ENCODE measurements at regions not wholly inside any gene's neighbourhood (a gene's known extent, or its start where the extent isn't known, plus 50 kb on each side); places are given as distances from the start of the nearest gene placed in this dataset.
"Not testable (repeated sequence)": the region's sequence is repeated elsewhere in the genome, so short reads cannot be mapped to it uniquely, and the experiment has no call there.

DNA sequence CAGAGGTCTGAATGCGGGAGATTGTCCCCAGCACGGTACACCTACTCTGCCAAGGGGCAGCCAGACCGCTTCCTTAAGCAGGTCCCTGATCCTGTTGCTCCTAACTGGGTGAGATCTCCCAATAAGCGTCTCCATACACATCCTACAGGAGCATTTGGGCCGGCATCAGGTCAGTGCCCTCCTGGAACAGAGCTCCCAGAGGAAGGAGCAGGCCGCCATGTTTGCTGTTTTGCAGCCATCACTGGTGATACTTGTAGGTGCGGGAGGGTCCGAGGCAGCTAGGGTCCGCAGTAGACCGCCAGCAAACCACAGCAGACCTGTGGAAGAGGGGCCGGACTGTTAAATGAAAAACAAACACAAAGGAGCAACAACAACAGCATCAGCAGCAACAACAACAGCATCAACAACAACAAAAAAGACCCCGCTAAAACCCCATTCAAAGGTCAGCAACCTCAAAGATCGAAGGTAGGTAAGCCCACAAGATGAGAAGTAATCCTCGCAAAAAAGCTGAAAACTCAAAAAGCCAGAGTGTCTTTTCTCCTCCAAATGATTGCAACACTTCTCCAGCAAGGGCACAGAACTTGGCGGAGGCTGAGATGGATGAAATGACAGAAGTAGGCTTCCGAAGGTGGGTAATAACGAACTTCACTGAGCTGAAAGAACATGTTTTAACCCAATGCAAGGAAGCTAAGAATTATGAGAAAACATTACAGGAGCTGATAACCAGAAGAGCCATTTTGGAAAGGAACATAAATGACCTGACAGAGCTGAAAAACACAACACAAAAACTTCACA is 79.0 kb upstream of the CDH7 start:
- no peaks in the 10 kb centered on the region for H3K27me3 Mint-ChIP-seq
- no peaks in the 10 kb centered on the region for H3K4me1 Mint-ChIP-seq (ENCODE audit: low read depth in 2 of 2)
- no peaks in the 10 kb centered on the region for H3K36me3 Mint-ChIP-seq (ENCODE audit: insufficient read depth)
- ATAC-seq (replicated peaks) (no peak), DNase-seq (no peak)
- no peak overlapping the region for H3K4me3 Mint-ChIP-seq
- no peak overlapping the region for H3K27ac Mint-ChIP-seq
- H3K9me3 Mint-ChIP-seq, result peaks cover 8 to 15% of the 10 kb centered on the region in 2 donors

GRCh38 chr18:65670145-65670544 is 80.7 kb upstream of the CDH7 start:
- not testable (repeated sequence) for H3K27ac Mint-ChIP-seq; H3K27me3 Mint-ChIP-seq; H3K36me3 Mint-ChIP-seq (ENCODE audit: insufficient read depth); ATAC-seq (replicated peaks); H3K4me3 Mint-ChIP-seq; H3K4me1 Mint-ChIP-seq (ENCODE audit: low read depth in 2 of 2); DNase-seq
- H3K9me3 Mint-ChIP-seq, result peaks cover 8 to 15% of the 10 kb centered on the region in 2 donors

GRCh38 chr18:65661391-65661790 is 89.4 kb upstream of the CDH7 start:
- Mint-ChIP-seq H3K4me1 (ENCODE audit: low read depth in 2 of 2) (no peaks in the 10 kb centered on the region), H3K9me3 (peaks cover 6 to 16% of the 10 kb centered on the region in 2 donors), H3K27me3 (no peaks in the 10 kb centered on the region), H3K36me3 (ENCODE audit: insufficient read depth) (no peaks in the 10 kb centered on the region), H3K4me3 (no peak overlapping the region), H3K27ac (no peak overlapping the region)
- ATAC-seq (replicated peaks) (no peak), DNase-seq (no peak)

DNA sequence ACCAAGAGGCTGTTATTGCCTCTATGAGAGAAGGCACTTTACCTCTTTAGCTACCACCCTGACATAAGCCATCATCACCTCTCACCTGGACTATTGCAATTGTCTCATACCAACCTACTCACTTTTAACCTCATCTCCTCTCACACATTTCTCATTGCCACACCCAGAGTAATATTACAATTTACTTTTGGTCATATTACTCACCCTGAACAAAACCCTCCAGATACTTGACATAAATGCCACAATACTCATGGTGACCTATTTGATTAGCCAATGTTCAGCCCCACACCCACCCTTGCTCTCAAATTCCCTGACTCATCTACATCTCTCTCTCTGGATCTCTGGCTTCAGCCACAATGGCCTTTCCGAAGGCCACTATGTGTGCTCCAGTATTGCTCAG is 90.9 kb upstream of the CDH7 start:
- no peaks in the 10 kb centered on the region for H3K4me1 Mint-ChIP-seq (ENCODE audit: low read depth in 2 of 2)
- no peak overlapping the region for H3K27ac Mint-ChIP-seq
- ATAC-seq (replicated peaks) (no peak), DNase-seq (no peak)
- H3K4me3 Mint-ChIP-seq, result no peak overlapping the region
- no peaks in the 10 kb centered on the region for H3K27me3 Mint-ChIP-seq
- H3K36me3 Mint-ChIP-seq (ENCODE audit: insufficient read depth), result no peaks in the 10 kb centered on the region
- H3K9me3 Mint-ChIP-seq, result peaks cover 5 to 16% of the 10 kb centered on the region in 2 donors

GRCh38 chr18:65659312-65659711 is 91.5 kb upstream of the CDH7 start:
- H3K27me3 Mint-ChIP-seq, result no peaks in the 10 kb centered on the region
- no peaks in the 10 kb centered on the region for H3K4me1 Mint-ChIP-seq (ENCODE audit: low read depth in 2 of 2)
- H3K4me3 Mint-ChIP-seq, result no peak overlapping the region
- DNase-seq (no peak), ATAC-seq (replicated peaks) (no peak)
- no peak overlapping the region for H3K27ac Mint-ChIP-seq
- peaks cover 4 to 16% of the 10 kb centered on the region in 2 donors for H3K9me3 Mint-ChIP-seq
- no peaks in the 10 kb centered on the region for H3K36me3 Mint-ChIP-seq (ENCODE audit: insufficient read depth)

DNA sequence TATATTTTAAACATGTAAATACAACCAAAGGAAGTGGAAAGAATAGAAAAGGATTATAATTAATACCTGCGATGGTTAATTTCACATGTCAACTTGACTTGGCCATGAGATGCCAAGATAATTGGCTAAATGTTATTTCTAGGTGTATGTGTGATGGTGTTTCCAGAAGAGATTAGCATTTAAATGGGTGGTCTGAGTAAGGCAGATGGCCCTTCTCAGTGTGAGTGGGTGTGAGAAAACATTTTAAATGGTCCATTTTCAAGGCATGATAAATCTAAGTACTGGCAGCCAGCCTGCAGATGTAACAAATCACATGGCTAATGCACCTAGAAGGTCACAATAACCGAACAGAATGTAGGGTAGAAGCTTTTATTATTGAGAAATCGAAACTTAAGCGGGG is 99.6 kb upstream of the CDH7 start:
- no peaks in the 10 kb centered on the region for H3K27me3 Mint-ChIP-seq
- peaks cover 0 to 3% of the 10 kb centered on the region in 2 donors for H3K9me3 Mint-ChIP-seq
- no peak overlapping the region for H3K4me3 Mint-ChIP-seq
- ATAC-seq (replicated peaks) (no peak), DNase-seq (no peak)
- H3K27ac Mint-ChIP-seq, result no peak overlapping the region
- no peaks in the 10 kb centered on the region for H3K4me1 Mint-ChIP-seq (ENCODE audit: low read depth in 2 of 2)
- H3K36me3 Mint-ChIP-seq (ENCODE audit: insufficient read depth), result no peaks in the 10 kb centered on the region

GRCh38 chr18:65632236-65632635 is 118.6 kb upstream of the CDH7 start:
- ATAC-seq (replicated peaks) (no peak), DNase-seq (no peak)
- H3K36me3 Mint-ChIP-seq (ENCODE audit: insufficient read depth), result no peaks in the 10 kb centered on the region
- no peaks in the 10 kb centered on the region for H3K27me3 Mint-ChIP-seq
- H3K4me1 Mint-ChIP-seq (ENCODE audit: low read depth in 2 of 2), result no peaks in the 10 kb centered on the region
- no peak overlapping the region for H3K4me3 Mint-ChIP-seq
- no peak overlapping the region for H3K27ac Mint-ChIP-seq
- peaks cover 0 to 5% of the 10 kb centered on the region in 2 donors for H3K9me3 Mint-ChIP-seq

DNA sequence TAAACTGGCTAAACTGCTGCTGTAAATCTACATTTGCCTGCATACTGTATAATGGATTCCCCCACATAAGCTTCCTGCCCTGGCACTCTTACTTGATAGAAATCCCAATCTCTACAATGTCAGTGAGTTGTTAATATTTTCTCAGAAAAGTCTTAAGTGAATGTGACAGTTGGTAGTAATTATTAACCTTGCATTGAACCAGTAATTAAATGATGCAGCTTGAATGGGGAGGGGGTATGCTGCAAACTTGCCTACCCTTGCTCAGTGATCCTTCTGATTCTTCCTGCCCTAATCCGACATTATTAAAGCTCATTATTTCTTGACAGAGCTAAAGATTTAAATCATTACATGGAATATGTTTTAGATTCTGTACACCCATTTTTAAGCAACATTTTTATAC is 119.0 kb upstream of the CDH7 start:
- Mint-ChIP-seq H3K9me3 (peaks cover 0 to 9% of the 10 kb centered on the region in 2 donors), H3K4me3 (no peak overlapping the region), H3K27me3 (no peaks in the 10 kb centered on the region), H3K36me3 (ENCODE audit: insufficient read depth) (no peaks in the 10 kb centered on the region), H3K27ac (no peak overlapping the region), H3K4me1 (ENCODE audit: low read depth in 2 of 2) (no peaks in the 10 kb centered on the region)
- no peak for ATAC-seq (replicated peaks)
- DNase-seq, result no peak

- H3K4me3 Mint-ChIP-seq, result no peak overlapping the region
- H3K27ac Mint-ChIP-seq, result no peak overlapping the region
- DNase-seq (no peak), ATAC-seq (replicated peaks) (no peak)
- H3K9me3 Mint-ChIP-seq, result peaks cover 0 to 6% of the 10 kb centered on the region in 2 donors
- H3K4me1 Mint-ChIP-seq (ENCODE audit: low read depth in 2 of 2), result no peaks in the 10 kb centered on the region
- H3K27me3 Mint-ChIP-seq, result no peaks in the 10 kb centered on the region
- H3K36me3 Mint-ChIP-seq (ENCODE audit: insufficient read depth), result no peaks in the 10 kb centered on the region
Measured at GRCh38 chr18:65628390-65628789, 122.4 kb upstream of the CDH7 start.

DNA sequence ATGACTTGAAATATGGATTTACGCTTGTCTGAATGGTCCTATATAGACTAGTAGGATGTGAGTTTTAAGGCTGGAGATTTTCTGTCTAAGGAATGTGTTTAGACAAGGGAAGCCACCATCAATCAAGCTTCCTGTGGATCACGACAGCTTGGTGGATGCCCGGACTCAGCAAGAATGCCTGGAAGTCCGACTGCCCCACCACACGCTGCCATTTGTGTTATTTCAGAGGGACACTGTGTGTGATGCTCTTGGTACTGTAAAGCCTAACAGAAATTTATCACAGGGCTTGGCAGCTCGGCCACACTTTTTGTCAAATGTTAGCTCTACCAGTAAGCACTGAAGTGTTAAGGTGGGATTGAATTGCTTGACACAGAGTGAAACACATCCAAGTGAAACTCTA is 127.1 kb upstream of the CDH7 start:
- Mint-ChIP-seq H3K9me3 (peaks cover 5 to 20% of the 10 kb centered on the region in 2 donors), H3K4me3 (no peak overlapping the region), H3K36me3 (ENCODE audit: insufficient read depth) (no peaks in the 10 kb centered on the region), H3K27ac (no peak overlapping the region), H3K4me1 (ENCODE audit: low read depth in 2 of 2) (no peaks in the 10 kb centered on the region), H3K27me3 (no peaks in the 10 kb centered on the region)
- no peak for ATAC-seq (replicated peaks)
- no peak for DNase-seq

DNA sequence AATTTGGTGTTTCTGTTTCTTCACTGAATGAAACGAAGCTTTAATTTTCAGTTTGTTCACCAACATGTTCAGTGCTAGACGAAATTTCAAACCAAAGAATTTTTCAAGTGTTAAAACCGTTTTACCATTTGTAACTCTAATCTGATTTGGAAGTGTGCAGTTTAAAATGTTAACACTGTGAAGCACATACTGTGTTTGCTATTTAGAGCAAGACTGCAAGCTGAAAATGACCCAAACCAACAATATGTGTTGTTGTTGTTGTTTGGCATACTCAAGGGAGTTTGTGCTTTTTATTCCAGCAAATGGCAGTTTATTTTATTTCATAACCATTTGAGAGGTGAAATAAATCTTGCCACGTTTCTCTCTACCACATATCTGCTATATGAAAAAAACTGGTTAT is 128.4 kb upstream of the CDH7 start:
- Mint-ChIP-seq H3K9me3 (peaks cover 17 to 23% of the 10 kb centered on the region in 2 donors), H3K4me1 (ENCODE audit: low read depth in 2 of 2) (no peaks in the 10 kb centered on the region), H3K27me3 (no peaks in the 10 kb centered on the region), H3K36me3 (ENCODE audit: insufficient read depth) (no peaks in the 10 kb centered on the region), H3K4me3 (no peak overlapping the region), H3K27ac (no peak overlapping the region)
- ATAC-seq (replicated peaks) (no peak), DNase-seq (no peak)

DNA sequence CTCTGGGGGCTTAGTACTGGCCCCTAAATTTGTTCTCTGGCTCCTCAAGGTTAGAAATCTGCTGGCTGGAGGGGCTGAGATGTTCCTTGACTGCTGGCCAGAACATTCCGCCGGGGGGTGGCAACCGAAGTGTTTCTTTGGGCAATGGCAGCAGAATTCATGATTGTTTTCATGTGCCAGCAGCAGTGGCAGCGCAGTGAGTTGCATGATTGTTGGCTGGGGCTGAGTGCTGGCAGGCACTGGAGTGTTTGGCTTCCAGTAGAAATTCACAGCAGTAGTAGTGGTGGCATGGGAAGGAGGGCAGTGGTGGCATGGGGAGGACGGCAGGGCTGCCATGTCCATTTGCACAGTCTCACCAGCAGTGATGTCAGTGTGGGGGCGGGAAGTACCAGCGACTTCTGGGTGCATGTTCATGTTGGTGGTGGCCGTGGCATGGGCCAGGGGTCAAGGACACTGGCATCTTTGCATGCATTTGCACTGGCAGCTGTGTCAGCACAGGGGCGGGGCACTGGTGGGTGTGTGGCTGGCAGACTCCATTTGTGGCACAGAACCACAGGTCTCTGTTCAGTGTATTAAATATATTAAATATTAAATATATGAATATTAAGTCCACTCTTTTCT is 130.6 kb upstream of the CDH7 start:
- no peak overlapping the region for H3K27ac Mint-ChIP-seq
- H3K9me3 Mint-ChIP-seq, result peaks cover 18 to 19% of the 10 kb centered on the region in 2 donors
- ATAC-seq (replicated peaks), result no peak
- no peaks in the 10 kb centered on the region for H3K27me3 Mint-ChIP-seq
- no peak for DNase-seq
- no peaks in the 10 kb centered on the region for H3K36me3 Mint-ChIP-seq (ENCODE audit: insufficient read depth)
- no peak overlapping the region for H3K4me3 Mint-ChIP-seq
- H3K4me1 Mint-ChIP-seq (ENCODE audit: low read depth in 2 of 2), result no peaks in the 10 kb centered on the region

GRCh38 chr18:65610939-65611338 is 139.9 kb upstream of the CDH7 start:
- no peaks in the 10 kb centered on the region for H3K36me3 Mint-ChIP-seq (ENCODE audit: insufficient read depth)
- H3K4me1 Mint-ChIP-seq (ENCODE audit: low read depth in 2 of 2), result no peaks in the 10 kb centered on the region
- H3K9me3 Mint-ChIP-seq, result peaks cover 0 to 3% of the 10 kb centered on the region in 2 donors
- H3K27ac Mint-ChIP-seq, result no peak overlapping the region
- no peak overlapping the region for H3K4me3 Mint-ChIP-seq
- no peaks in the 10 kb centered on the region for H3K27me3 Mint-ChIP-seq
- no peak for DNase-seq
- no peak for ATAC-seq (replicated peaks)

DNA sequence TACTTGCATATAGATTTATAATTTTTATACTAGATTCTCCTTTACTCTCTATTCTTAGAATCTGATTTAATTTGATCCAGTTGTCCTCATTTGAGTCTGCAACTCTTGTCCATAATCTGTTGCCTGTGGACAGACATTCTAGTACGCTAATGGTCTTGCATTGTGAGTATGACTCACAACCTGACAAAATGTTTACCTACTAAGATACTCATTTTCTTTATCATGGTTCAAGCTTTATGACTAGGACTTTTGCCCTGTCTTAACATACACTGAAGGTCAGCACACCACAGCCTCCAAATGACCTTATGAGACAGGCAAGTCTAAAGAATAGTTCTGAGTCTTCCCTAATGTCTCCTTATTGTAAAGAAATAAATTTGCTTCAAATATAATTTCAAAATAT is 142.3 kb upstream of the CDH7 start:
- DNase-seq (no peak), ATAC-seq (replicated peaks) (no peak)
- no peaks in the 10 kb centered on the region for H3K4me1 Mint-ChIP-seq (ENCODE audit: low read depth in 2 of 2)
- no peaks in the 10 kb centered on the region for H3K36me3 Mint-ChIP-seq (ENCODE audit: insufficient read depth)
- peaks cover 7% of the 10 kb centered on the region in 2 donors for H3K9me3 Mint-ChIP-seq
- no peak overlapping the region for H3K27ac Mint-ChIP-seq
- no peak overlapping the region for H3K4me3 Mint-ChIP-seq
- H3K27me3 Mint-ChIP-seq, result no peaks in the 10 kb centered on the region

Data from effector memory CD8-positive, alpha-beta T cell (primary cell).